ENCODE measurements at regions not wholly inside any gene's neighbourhood (a gene's known extent, or its start where the extent isn't known, plus 50 kb on each side); places are given as distances from the start of the nearest gene placed in this dataset.
A peak's percentile ranks its signal among the peaks of the same experiment; 100 is the strongest.
"Not testable (repeated sequence)": the region's sequence is repeated elsewhere in the genome, so short reads cannot be mapped to it uniquely, and the experiment has no call there.

DNA sequence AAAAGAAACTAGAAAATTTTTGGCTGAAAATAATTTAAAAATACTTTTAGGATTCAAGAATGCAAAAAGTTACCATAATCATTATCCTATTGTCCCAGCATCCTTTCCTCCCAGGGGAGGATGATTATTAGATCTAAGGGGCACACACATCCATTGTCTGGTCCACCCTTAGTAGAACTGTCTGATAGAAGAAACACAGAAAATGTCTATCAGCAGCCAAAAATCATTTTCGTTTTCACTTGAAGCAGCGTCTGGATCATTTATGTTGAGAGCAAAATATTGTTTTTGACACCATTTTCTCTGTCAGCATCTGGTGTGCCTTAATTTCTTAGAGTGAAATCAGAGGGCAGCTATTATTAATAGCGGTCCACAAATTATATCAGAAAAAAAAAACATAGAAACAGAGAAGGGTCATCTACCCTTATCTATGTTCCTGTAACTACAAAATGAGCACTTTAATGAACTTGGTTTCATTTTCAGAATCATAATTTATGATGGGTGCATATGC lies 446.3 kb downstream of the TRAM1L1 start:
- DNase-seq = no peak

GRCh38 chr4:116638592-116638991 lies 446.8 kb downstream of the TRAM1L1 start:
- DNase-seq = no peak

DNA sequence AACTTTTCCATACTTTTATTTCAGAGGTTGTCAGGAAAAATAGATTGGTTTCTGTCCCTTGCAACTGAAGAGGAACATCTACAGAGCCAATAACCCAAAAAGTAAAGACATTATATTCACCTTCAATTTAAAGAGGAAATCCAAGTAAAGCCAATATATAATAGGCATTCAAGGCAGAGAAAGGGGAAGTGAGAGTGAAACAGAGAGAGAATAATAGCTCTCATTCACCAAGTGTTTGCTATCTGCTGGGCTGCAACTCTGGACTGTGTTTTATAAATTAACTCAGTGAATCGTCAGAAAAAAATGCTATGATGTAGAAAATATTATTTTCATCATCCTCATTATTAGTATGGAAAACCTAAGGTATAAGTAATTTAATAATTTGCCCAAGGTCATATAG lies 448.5 kb downstream of the TRAM1L1 start:
- DNase-seq = no peak

GRCh38 chr4:116632269-116632668 lies 453.1 kb downstream of the TRAM1L1 start:
- no peak for DNase-seq

GRCh38 chr4:116628598-116628997 lies 456.8 kb downstream of the TRAM1L1 start:
- DNase-seq = no peak

GRCh38 chr4:116627545-116627944 lies 457.8 kb downstream of the TRAM1L1 start:
- no peak for DNase-seq

GRCh38 chr4:116619508-116619907 lies 465.9 kb downstream of the TRAM1L1 start:
- not testable (repeated sequence) for DNase-seq

DNA sequence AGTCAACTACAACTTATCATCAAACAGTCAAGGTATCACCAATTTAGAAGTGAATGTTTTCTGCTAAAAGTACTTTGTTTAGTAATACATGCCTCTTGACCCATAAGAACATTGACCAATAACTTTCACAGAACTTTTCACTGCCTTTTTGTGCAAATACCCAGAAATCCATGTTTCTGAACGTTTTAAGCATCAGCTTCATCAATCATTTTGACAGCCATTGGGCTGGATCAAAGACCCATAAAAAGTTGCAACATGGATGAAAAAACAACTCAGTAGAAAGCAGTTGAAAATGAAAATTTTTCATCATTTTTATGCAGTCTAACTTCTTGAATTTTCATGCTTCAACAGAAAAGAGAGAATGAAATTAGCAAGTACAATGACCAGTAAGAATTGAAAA lies 466.7 kb downstream of the TRAM1L1 start:
- DNase-seq = no peak

DNA sequence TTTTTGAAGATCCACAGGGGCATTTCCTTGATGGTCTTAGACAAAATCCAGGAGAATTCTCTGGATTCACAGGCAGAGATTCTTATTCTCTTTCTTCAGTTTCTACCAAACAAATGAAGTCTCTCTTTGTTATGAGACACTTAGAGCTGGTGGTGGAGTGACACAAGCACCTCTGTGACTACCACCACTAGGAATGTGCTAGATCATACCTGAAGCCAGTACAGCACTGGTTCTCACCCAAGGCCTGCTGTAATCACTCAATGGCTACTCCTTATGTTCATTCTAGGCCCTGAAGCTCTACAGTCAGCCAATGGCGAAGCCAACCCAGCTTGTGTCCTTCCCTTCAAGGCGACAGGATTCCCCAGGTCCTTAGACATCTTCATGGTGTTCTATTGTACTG lies 482.3 kb downstream of the TRAM1L1 start:
- no peak for DNase-seq

GRCh38 chr4:116599859-116600258 lies 485.5 kb downstream of the TRAM1L1 start:
- peak; percentile 20 for DNase-seq

- no peak for DNase-seq
Observed at GRCh38 chr4:116598980-116599789, 486.2 kb downstream of the TRAM1L1 start.

GRCh38 chr4:116598155-116598979 lies 487.0 kb downstream of the TRAM1L1 start:
- no peak for DNase-seq

DNA sequence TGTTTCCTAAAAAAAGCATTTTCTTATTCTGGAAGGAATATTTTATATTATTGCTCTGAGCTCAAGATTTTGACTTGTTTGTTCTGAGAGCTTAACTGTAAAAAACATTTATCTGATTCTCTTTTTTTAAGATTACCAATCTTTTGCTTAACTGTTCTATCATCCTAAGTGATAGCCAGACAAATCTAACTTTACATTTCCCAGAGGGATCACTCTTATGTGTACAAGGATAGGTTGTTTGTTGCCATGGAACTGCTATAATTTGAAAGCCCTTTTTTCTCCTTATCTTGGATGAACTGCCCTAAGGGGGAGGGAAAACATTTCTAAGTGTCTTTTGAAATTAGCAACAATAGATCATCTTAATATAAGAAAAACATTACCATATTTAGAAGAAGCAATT lies 494.7 kb downstream of the TRAM1L1 start:
- DNase-seq = no peak

- DNase-seq = no peak
Observed at GRCh38 chr4:116588783-116589182, 496.6 kb downstream of the TRAM1L1 start.

- no peak for DNase-seq
Observed at GRCh38 chr4:116585246-116585645, 500.1 kb downstream of the TRAM1L1 start.

DNA sequence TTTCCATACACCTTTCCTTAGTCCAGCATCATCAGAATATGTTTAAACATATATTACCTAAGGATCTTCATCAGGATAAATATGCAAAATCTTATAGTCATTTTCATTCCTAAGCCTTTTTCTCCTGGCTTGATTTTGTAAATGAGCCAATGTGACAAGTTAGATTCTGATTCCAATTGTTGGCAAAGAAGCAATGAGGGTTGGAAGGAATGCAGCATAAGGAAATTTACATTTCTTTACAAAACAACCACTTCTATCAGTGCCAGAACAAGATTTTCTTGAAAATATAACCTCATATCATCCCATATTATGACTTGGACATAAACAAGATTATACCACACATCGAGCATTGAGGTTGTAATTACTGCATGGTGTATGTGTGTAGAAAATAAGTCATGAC lies 508.1 kb downstream of the TRAM1L1 start:
- DNase-seq = no peak

DNA sequence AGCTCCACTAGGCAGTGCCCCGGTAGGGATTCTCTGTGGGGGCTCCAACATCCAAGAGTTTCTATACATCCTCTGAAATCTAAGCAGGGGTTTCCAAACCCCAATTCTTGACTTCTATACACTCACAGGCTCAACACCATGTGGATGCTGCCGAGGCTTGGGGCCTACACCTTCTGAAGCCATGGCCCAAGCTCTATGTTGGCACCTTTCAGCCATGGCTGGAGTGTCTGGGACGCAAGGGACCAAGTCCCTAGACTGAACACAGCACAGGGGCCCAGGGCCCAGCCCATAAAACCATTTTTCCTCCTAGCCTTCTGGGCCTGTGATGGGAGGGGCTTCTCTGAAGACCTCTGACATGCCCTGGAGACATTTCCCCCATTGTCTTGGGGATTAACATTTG lies 511.8 kb downstream of the TRAM1L1 start:
- no peak for DNase-seq

DNA sequence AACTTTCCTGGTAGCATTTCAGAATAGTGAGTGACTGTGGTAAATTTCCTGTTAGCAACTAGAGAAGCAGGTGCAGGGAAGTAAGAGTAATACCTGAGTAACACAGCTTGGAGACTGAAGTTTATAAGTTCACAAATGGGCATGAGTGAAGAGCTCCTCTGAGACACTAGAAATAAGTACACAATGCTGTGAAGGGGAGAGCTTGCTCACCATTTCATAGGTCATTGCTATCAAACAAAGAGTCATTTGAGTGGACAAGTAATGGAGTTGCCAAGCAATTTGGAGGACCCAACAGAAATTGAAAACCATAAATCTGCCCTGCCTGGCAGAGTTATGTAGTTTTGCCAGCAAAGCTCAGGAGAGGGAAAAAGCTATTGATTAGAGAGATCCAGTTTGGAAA lies 523.6 kb downstream of the TRAM1L1 start:
- no peak for DNase-seq

DNA sequence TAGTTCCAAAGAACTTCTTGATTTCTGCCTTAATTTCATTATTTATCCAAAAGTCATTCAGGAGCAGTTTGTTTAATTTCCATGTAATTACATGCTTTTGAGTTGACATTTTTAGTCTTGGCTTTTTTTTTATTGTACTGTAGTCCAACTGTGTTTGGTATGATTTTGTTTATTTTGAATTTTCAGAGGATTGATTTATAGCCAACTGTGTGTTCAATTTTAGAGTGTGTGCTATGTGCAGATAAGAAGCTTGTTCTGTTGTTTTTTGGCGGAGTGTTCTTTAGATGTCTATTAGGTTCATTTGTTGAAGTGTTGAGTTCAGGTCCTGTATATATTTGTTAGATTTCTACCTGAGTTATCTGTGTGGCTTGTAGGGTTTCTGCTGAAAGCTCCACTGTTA lies 533.6 kb downstream of the TRAM1L1 start:
- no peak for DNase-seq

- no peak for DNase-seq
Observed at GRCh38 chr4:116547632-116548031, 537.7 kb downstream of the TRAM1L1 start.

GRCh38 chr4:116546759-116547158 lies 538.6 kb downstream of the TRAM1L1 start:
- no peak for DNase-seq

- DNase-seq = no peak
Observed at GRCh38 chr4:116544946-116545345, 540.4 kb downstream of the TRAM1L1 start.

- DNase-seq = no peak
Observed at GRCh38 chr4:116539744-116540143, 545.6 kb downstream of the TRAM1L1 start.

GRCh38 chr4:116537828-116538227 lies 547.5 kb downstream of the TRAM1L1 start:
- DNase-seq = no peak
